ENCODE measurements at regions not wholly inside any gene's neighbourhood (a gene's known extent, or its start where the extent isn't known, plus 50 kb on each side); places are given as distances from the start of the nearest gene placed in this dataset.

DNA sequence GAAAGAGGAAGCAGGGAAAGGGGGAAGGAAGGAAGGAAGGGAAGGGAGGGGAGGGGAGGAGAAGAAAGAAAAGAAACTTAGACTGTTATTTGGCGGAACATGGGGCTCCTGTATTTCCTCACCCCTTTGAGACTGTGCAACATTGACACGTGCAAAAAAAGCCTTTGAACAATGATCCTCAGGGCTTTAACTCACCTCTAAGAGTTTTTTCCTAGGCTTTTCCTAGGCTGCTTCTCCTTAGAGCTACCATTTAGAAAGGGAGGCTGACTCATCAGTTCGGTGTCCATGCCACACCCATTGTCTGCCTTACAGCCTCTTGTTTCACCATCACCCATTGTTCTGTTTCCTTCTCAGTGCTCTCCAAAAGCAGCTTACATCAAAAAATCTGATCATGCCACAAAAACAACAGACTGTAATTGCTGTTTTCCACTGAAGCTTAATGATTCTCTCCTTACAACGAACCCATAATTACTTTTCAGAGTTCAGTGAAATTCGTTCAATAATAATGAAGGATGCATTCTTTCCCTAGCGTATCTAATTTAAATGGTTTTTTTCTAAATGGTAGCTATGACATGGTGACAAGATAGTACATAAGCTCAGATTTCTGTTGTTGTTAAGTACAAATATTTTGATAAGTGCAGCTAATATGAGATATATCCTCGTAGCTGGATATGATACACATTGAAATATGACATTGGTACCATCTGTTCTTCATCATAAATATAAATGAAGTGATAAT, 90.8 kb downstream of the PRLHR start:
- Histone ChIP-seq H3K27ac (ENCODE audit: insufficient read length, low read depth, low read length) (no peak overlapping the region), H3K4ac (ENCODE audit: low read depth, low read length) (no peak overlapping the region), H2AK5ac (ENCODE audit: insufficient read length, low read length) (no peak overlapping the region), H3K27me3 (ENCODE audit: insufficient read depth, low read length) (no peaks in the 10 kb centered on the region), H2BK12ac (ENCODE audit: insufficient read length, low read depth, low read length) (no peak overlapping the region), H3K9me3 (ENCODE audit: control insufficient read depth, low read depth, low read length) (no peaks in the 10 kb centered on the region), H2AFZ (ENCODE audit: low read length) (no peak overlapping the region), H3K79me1 (ENCODE audit: insufficient read depth, low read depth, low read length, poor library complexity, severe bottlenecking) (no peaks in the 10 kb centered on the region), H3K4me1 (ENCODE audit: insufficient read depth, low read length) (no peaks in the 10 kb centered on the region; the same call in 1 of the 2 replicates), H4K91ac (ENCODE audit: insufficient read length, low read depth, low read length) (no peak overlapping the region), H4K5ac (ENCODE audit: insufficient read length, low read depth, low read length) (no peak overlapping the region), H3K4me2 (ENCODE audit: insufficient read depth, insufficient read length, low read length) (no peak overlapping the region), H3K9ac (ENCODE audit: extremely low read depth, insufficient read length, low read length) (no peak overlapping the region), H3K18ac (ENCODE audit: insufficient read length, low read depth, low read length) (no peak overlapping the region), H2BK20ac (ENCODE audit: low read depth, low read length, poor library complexity, severe bottlenecking) (no peak overlapping the region), H2BK15ac (ENCODE audit: low read depth, low read length) (no peak overlapping the region), H3K23ac (ENCODE audit: insufficient read length, low read depth, low read length) (no peak overlapping the region), H4K20me1 (ENCODE audit: control insufficient read depth, insufficient read depth, insufficient read length) (no peaks in the 10 kb centered on the region), H3K14ac (ENCODE audit: insufficient read depth, low read length) (no peak overlapping the region), H3K79me2 (ENCODE audit: insufficient read depth, low read length) (no peaks in the 10 kb centered on the region), H2BK120ac (ENCODE audit: low read depth, low read length, poor library complexity, severe bottlenecking) (no peak overlapping the region), H3K56ac (ENCODE audit: insufficient read length, low read depth, low read length) (no peak overlapping the region), H4K8ac (replicated peaks; ENCODE audit: insufficient read length, low read depth, low read length) (no peak overlapping the region), H3T11ph (ENCODE audit: low read length) (no peak overlapping the region), H3K23me2 (ENCODE audit: insufficient read length, low read depth, low read length, poor library complexity, severe bottlenecking) (no peaks in the 10 kb centered on the region), H2BK5ac (ENCODE audit: insufficient read length, low read length) (no peak overlapping the region)
- Mint-ChIP-seq H3K27me3 (ENCODE audit: low read depth) (no peaks in the 10 kb centered on the region; the same call in 1 of the 2 replicates), H3K4me3 (no peak overlapping the region), H3K4me1 (peaks cover 17 to 20% of the 10 kb centered on the region in 2 experiments), H3K9me3 (no peaks in the 10 kb centered on the region), H3K27ac (no peak overlapping the region), H3K36me3 (ENCODE audit: insufficient read depth in 1 of 3, low read depth in 3 of 3) (no peaks in the 10 kb centered on the region)
- no CpG with 5 or more reads among the region's 7 CpGs for whole genome bisulfite sequencing (ENCODE audit: extremely low coverage, insufficient read length, low lambda C conversion rate)
- no peak for DNase-seq
- TF ChIP-seq, protein P1, sequence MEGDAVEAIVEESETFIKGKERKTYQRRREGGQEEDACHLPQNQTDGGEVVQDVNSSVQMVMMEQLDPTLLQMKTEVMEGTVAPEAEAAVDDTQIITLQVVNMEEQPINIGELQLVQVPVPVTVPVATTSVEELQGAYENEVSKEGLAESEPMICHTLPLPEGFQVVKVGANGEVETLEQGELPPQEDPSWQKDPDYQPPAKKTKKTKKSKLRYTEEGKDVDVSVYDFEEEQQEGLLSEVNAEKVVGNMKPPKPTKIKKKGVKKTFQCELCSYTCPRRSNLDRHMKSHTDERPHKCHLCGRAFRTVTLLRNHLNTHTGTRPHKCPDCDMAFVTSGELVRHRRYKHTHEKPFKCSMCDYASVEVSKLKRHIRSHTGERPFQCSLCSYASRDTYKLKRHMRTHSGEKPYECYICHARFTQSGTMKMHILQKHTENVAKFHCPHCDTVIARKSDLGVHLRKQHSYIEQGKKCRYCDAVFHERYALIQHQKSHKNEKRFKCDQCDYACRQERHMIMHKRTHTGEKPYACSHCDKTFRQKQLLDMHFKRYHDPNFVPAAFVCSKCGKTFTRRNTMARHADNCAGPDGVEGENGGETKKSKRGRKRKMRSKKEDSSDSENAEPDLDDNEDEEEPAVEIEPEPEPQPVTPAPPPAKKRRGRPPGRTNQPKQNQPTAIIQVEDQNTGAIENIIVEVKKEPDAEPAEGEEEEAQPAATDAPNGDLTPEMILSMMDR (conservative IDR thresholded peaks at IDR 0.05), result no peak
